LNCaP clone FGC (cell line): ENCODE measurements at regions not wholly inside any gene's neighbourhood (a gene's known extent, or its start where the extent isn't known, plus 50 kb on each side); places are given as distances from the start of the nearest gene placed in this dataset.
A peak's percentile ranks its signal among the peaks of the same experiment; 100 is the strongest.

ENCODE experiments used
- DNase-seq: peaks from one replicate; pipeline ENCODE4 v3.0.0-alpha.2; 2011; ENCODE audit warnings: low read depth
- H3K4me3 ChIP-seq: 2 replicates; pipeline ENCODE4 v1.5.1; 2011; ENCODE audit warnings: mild to moderate bottlenecking, low read depth, low read length, control low read depth
- CTCF ChIP-seq: IDR thresholded peaks from 2 replicates; pipeline ENCODE4 v1.5.1; 2012; ENCODE audit warnings: mild to moderate bottlenecking; ENCODE audit not compliant: control insufficient read depth, insufficient read depth; ENCODE audit errors: extremely low read depth

- DNase-seq: peak; percentile 86
- no peak for TF ChIP-seq CTCF
- no peak overlapping the region for H3K4me3 ChIP-seq
These were observed 476.2 kb upstream of the COBL start for GRCh38 chr7:51792796-51793195.

- no peak overlapping the region for H3K4me3 ChIP-seq
- peak; percentile 21 for DNase-seq
- TF ChIP-seq CTCF: peak; percentile 62
These were observed 472.9 kb upstream of the COBL start for GRCh38 chr7:51789489-51789888.

- no peak for TF ChIP-seq CTCF
- DNase-seq: no peak
- no peak overlapping the region for H3K4me3 ChIP-seq
These were observed 469.7 kb upstream of the COBL start for GRCh38 chr7:51786284-51786683.

- H3K4me3 ChIP-seq: no peak overlapping the region
- no peak for TF ChIP-seq CTCF
- DNase-seq: no peak
These were observed 469.3 kb upstream of the COBL start for GRCh38 chr7:51785876-51786275.

- DNase-seq: no peak
- no peak overlapping the region for H3K4me3 ChIP-seq
- TF ChIP-seq CTCF: no peak
These were observed 468.6 kb upstream of the COBL start for GRCh38 chr7:51785171-51785570.

GRCh38 chr7:51783241-51783640 lies 466.6 kb upstream of the COBL start:
- H3K4me3 ChIP-seq: no peak overlapping the region
- TF ChIP-seq CTCF: no peak

GRCh38 chr7:51778121-51778520 lies 461.5 kb upstream of the COBL start:
- no peak for DNase-seq
- no peak for TF ChIP-seq CTCF
- H3K4me3 ChIP-seq: no peak overlapping the region

More at GRCh38 chr7:51783241-51783640, 466.6 kb upstream of the COBL start:
- DNase-seq: no peak
